ENCODE measurements at regions not wholly inside any gene's neighbourhood (a gene's known extent, or its start where the extent isn't known, plus 50 kb on each side); places are given as distances from the start of the nearest gene placed in this dataset.

- TF ChIP-seq CTCF (IDR thresholded peaks at IDR 0.05; ENCODE audit: low read length) = no peak
- no peak for TF ChIP-seq EZH2 (IDR thresholded peaks at IDR 0.05; ENCODE audit: borderline replicate concordance, low read length)
Observed at GRCh38 chr3:106088304-106088703, 219.5 kb upstream of the CBLB start.

All from OCI-LY1 (cell line).